NCI-H345 treated with DMSO at 0.1 percent for 48 hours (cell line): ENCODE measurements at regions not wholly inside any gene's neighbourhood (a gene's known extent, or its start where the extent isn't known, plus 50 kb on each side); places are given as distances from the start of the nearest gene placed in this dataset.

Experiments used
- DNase-seq: peaks from one replicate; lab custom pipeline; 2025; ENCODE audit not compliant: unreplicated experiment; lab: John Stamatoyannopoulos, UW

DNA sequence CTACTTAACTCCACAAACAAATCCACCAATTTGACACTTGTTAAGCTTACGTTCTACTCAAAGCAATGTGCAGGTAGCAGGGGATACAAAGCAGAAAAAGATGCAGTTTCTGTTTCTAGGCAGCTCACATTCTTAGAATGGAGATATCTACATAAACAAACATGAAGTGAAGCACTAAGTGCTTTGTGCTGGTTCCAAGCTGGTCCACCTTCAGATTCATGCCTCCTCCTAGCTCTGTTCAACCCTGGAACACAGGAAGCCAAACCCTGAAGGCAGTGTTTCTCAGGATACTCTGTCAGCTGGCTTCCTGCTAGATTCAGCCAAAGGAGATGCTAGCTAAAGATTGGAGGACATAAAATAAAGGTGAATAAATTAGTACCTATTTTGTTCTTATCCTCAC is 55.3 kb upstream of the NOL4 start:
- no peak for DNase-seq

DNA sequence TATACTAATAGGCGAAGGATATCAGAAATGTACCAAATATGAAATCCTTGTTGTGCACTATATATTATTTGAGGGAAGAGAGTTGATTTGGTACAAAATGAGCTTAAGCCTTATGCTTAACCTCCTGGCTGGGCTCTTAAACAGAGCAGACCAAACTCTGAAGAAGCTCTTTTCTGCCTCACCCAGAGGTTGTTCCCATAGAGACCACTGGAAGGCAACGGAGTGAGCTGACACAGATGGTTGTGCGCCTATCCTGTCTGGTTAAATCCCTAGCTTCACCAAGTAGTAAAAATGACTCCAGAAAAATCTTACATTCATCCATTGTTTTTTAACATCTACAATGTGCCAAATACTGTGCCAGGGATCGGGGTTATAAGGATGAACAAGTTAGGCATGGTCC is 55.9 kb upstream of the NOL4 start:
- DNase-seq, result no peak

DNA sequence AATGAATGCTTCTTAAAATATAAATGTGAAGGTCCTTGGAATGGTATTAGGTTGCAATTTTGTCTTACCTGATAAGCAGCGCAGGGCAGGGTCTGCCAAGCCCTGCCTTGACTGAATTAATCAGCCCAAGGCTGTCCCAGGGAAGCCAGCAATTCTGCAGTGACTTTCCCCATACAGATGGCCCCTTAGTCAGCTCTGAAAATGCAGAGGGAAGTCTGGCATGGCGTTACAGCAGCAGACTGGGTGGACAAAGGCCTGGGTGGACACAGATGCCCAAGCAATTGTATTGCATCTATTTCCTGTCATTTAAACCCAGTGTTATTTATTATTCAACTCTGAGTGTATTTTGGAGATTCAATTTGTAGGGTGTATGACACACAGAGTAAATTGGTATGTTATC is 56.6 kb upstream of the NOL4 start:
- no peak for DNase-seq

DNA sequence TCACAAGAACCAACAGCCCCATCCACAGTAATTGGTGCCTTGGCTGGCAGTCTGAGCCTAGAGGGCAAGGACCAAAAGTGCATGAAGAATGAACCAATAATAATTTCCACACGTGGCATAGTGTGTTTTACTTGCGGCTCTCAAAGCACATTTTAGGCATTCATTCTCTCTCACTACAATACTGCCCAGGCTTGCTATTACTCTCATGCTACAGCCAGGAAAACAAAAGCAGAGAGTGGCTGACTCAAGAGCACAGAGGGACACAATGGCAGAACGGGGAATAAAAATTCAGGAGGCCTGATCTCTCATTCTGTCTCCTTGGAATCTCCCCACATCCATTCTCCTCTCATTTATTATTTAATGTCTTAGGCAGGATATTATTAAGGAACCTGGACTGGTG is 57.0 kb upstream of the NOL4 start:
- peak; percentile 52 for DNase-seq

DNA sequence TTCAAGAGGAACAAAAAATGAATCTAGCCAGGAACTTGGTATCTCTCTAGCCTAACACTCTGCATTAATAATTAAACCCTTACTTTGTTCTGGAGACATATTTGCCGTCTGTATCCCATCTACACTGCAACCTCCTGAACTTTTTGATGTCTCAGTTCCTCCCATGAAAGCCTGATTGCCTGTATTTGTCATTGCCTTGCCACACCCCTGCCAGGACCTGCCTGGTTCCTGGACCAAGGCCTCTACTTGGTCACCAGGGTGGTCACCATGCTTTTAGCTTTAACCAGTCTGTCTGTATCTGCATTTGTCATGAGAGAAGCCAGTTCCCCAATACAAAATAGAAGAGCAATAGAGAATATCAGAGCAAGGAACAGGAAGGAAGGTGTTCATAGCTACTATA is 58.8 kb upstream of the NOL4 start:
- DNase-seq, result no peak

DNA sequence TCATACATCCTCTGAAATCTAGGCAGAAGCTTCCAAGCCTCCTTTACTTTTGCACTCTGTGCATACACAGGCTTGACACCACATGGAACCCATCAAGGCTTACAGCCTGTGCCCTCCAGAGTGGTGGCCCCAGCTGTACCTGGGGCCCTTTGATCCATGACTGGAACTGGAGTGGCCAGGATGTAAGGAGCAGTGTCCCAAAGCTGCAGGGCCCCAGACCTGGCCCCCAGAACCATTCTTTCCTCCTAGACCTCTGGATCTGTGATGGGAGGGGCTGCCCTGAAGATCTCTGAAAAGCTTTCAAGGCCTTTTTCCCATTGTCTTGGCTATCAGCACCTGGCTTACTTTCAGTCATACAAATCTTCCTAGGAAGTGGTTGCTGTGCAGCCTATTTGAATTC is 63.1 kb upstream of the NOL4 start:
- DNase-seq, result no peak

DNA sequence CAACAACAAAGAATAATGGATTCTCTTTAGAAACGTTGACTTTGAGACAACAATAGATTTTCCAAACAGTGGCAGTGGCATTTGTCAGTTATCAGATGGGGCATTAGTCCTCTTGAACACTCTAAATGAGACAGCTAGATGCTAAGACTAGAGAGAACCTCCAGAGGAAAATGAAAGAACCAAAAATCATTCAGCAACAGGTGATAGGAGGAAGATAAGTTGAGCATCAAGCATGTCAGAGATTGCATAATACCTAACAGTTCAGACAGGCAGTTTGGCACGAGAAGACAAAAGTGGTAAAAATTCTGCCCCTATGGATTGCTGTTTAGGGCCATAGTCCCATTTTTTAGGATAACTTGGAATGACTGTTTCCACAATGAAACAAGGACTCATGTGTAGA is 67.9 kb upstream of the NOL4 start:
- DNase-seq, result no peak

DNA sequence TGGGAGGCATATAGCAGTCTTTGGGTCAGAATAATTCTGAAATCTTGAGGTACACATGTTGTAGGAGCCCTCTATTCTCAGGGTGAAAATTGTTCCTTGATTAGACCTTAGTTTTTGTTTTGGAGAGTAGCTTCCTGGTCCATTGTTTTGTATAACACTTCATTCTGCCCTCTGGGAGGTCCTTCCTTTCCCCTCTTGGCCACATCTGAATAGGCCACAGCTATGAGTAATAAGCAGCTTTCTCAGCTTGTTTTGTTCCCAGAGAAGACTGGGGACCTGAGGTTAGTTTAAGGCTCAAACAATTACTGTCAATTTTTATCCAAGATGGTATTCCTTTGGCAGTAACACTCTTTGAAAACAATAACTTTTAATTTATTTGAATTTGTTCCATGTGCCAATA is 72.6 kb upstream of the NOL4 start:
- DNase-seq, result no peak

DNA sequence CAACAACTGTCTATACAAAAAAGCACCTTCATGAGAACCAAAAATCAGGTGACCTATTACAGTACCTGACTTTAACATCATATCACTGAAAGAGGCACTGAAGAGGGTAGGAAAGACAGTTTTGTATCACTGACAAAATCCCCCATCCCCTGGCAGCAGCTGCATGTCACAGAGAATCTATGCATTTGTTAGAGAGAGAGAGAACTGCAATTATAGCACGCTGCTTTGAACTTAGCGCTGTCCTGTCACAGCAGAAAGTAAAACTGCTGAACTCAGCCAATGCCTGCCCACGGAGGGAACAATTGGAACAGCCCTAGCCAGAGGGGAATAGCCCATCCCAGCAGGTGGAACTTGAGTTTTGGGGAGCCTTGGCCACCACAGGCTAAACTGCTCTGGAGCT is 75.1 kb upstream of the NOL4 start:
- DNase-seq, result no peak

DNA sequence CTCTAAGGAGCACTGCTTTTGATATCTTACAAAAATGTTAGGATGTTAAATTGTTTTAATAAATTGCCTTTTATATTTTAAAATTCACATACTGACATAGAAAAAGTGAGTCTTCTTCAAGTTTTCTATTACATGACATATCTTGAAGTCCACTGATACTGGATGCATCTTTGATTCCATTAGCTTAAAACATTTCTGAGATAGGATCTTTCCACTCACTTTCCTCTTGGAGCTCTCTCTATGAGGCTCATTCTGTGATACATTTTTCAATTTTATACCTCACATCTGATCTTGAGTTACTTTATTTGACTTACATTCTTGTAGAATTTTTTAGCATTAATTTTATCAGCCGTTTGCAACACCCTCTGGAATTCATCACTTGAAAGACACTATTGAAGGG is 86.8 kb upstream of the NOL4 start:
- DNase-seq, result no peak

DNA sequence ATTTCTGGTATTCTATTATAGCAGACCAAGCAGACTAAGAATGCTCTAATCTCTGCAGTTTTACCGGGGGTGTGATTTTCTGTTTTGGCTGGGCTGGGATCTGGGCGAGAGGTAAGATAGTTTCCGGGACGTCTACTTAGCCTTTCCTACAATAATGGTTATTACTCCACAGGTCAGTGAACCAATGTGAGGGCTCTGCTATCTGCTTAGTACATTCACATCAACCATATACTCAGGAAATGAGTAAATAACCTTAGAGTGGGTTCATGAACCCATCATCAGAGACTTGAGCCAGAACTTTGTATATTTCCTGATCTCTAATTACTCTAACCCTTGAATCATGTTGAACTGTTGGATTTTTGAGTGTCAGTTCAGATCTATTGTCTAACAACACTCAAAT is 90.1 kb upstream of the NOL4 start:
- DNase-seq, result peak; percentile 49

DNA sequence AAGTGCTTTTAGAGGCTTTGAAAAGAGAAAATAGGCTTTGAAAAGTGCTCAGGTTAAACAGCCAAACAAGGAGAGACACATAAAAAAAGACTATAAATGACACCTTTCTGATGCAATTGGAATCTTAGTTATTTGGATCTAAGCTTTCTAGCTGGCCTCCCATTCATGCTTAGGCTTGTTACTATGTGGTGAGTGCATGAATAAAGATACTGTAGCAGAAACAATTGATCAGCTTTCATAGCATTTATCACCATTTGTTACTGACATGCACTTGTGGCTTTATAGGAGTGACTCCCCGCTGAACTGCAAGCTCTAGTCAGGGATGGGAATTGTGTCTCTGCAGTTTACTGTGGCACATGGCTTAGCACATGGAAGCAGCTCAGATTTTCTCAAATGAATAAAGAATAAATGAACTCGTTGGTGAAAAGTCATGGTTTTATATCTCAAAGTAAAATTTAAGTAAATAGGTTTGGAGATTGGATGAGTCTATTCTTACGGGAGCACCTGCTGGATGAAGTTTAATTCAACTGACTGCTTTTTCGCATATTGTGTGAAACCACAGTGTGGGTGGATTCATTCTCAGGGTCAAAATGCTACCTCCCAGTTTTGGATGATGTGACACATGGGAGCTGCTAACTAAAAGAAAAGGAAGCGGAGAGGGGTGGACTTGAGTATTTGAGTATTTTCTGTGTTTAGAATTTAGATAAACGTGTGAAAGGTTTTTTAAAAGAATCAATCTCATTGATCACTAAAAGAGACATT is 91.1 kb upstream of the NOL4 start:
- DNase-seq, result peak; percentile 98

DNA sequence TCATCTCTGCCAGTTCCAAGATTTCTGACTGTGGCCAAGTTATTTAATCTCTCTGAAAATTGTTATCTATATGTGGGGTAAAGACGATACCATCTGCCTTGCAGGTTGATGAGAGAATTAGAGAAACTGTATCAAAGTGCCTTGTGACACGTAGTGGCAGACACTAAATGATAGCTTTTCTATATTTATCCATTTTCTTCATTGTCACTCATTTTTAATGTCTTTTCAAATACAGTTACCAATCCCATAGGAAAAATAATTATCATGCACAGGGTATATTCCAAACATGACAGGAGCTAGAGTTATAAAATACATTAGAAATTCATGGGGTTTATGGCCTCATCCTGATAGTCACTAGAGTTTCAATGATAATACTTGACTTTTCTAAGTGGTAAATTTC is 95.6 kb upstream of the NOL4 start:
- no peak for DNase-seq

DNA sequence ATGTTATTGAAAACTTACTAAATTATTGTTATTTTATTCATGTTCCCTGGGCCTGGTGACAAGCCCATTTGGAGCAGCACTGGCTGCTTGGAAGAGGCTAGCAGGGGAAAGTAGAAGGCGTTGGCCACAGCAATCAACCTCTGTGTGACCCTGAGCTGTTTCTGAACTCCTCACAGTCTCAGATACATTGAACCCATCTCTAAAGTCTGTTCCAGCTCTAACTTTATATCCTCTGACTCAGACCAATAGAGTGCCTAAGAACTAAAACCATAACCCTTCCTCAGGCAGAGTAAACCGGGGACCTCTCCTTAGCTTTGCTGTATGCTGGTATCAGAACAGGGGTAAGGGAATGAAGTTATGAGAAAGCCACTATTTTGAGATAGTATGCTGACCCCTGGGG is 96.4 kb upstream of the NOL4 start:
- DNase-seq, result no peak

DNA sequence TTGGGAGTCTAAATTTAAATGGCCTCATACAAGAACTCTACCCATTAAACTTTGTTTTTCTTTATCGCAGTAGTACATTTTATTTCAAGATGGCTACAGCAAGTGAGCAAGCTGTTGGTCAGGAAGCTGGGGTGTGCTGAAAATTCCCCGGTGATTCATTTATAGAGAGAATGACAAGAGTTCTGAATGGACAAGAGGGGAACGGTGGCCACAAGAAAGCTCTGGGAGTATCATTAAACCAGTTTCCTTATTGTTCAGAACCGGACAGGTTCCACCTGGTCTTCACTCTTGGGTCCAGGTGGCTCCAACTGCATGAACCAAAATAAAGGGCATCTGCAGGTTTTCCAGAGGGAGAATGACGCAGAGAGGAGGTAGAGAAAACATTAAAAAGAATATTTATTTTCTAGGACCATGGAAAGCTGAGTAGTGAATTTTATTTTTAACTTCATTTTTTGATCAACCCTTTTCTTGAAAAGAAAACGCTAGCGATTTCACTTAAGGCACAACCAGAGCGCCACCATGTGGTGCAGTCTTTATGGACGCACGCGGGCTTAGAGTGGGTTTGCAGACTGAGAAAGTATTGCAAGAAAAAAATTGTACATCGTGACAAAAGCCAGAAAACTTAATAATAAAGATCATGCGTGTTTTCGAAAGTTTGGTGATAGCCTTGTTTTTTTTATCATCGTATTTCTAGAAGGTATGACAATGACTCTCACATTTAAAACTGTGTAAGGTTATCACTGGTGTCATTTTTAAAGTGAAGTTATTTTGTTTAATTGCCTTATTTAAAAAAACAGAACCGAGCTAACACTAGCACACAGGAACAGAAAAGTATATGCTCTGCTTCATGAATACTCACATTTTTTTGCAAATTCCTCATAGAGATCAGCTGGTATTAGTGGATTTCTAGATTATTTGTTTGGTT is 97.9 kb upstream of the NOL4 start:
- DNase-seq, result peak; percentile 22

DNA sequence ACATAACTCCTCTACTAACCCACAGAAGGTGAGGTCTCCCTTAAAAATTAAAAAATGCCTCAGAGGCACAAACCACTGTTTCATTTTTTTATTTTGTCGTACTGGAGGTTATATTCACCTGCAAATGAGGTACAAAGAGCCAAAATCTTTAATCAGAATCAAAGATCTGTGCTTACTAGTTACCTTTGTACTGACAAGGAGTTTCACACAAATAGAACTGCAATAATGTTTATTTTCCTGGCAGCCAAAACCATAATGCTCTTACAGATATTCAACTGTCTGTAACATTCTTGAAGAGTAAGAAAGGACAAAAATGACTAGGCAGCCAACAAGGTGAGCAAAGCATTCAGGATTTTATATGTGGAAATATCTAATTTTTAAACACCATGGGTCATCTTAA is 105.1 kb upstream of the NOL4 start:
- no peak for DNase-seq

DNA sequence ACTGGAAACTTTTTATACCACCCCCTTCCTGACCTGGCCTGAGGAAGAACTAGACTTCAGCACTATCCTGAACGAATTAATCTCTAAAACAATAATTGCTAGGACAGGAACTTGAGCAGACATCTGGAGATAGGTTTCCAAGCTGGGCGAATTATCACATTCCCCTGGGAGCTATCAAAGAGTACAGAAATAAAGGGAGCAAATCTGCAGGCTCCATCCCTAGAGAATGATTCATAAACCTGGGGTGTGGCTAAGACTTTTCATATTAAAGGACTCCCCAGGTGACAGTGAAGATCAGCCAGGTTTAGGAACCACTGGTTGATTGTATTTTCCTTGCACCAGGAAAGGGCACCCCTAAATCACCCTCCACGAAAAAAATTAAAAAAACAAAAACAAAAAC is 105.6 kb upstream of the NOL4 start:
- peak; percentile 23 for DNase-seq

DNA sequence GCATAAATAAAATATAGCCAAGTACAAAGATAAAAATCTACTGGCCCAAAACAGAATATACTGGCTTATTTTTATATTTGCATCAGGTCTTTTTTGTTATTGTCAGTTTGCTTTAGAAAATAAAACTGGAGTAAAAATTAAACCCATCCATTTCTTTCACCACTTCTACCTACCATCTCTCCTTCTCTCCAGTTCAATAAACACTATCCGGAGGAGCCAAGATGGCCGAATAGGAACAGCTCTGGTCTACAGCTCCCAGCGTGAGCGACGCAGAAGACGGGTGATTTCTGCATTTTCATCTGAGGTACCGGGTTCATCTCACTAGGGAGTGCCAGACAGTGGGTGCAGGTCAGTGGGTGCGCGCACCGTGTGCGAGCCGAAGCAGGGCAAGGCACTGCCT is 106.2 kb upstream of the NOL4 start:
- DNase-seq, result peak; percentile 22

DNA sequence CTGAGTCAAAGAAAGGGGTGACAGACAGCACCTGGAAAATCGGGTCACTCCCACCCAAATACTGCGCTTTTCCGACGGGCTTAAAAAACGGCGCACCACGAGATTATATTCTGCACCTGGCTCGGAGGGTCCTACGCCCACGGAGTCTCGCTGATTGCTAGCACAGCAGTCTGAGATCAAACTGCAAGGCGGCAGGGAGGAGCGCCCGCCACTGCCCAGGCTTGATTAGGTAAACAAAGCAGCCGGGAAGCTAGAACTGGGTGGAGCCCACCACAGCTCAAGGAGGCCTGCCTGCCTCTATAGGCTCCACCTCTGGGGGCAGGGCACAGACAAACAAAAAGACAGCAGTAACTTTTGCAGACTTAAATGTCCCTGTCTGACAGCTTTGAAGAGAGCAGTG is 106.6 kb upstream of the NOL4 start:
- DNase-seq, result peak; percentile 4

DNA sequence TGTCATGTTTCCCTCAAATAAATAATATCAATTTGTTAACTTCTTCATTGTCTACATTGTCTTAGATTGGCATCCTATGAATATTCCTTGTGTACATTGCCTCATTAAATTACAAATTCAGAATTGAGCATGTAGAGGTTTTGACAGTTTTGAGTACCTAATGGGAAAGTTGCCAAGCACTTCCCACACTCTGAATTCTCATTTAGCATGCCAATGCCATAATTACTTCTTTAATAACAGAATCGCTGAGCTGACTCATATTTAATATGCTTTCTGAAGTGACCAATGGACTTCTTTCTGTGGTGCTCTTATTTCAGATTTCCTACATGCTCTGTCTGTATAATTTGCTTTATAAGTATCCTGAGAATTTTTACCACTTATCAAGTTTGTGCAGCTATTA is 114.4 kb upstream of the NOL4 start:
- DNase-seq, result no peak

DNA sequence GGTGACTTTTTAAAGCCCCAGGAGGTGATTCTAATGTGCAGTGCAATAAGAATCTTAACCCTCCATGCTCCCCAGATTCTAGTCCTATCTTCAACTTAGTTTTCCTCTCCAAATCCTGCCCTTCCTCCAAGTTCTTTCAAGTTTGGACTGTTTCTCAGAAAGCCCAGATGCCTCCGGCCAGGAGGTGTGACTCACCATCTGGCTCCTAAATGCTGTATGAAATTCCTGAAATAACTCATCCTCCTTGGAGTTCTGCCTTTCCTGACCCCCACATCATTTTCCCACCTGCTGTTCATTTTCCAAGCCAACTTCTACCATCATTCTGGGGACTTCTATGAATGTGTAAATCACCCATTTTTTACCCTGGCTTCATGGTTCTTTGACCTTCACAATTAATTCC is 118.2 kb upstream of the NOL4 start:
- no peak for DNase-seq

DNA sequence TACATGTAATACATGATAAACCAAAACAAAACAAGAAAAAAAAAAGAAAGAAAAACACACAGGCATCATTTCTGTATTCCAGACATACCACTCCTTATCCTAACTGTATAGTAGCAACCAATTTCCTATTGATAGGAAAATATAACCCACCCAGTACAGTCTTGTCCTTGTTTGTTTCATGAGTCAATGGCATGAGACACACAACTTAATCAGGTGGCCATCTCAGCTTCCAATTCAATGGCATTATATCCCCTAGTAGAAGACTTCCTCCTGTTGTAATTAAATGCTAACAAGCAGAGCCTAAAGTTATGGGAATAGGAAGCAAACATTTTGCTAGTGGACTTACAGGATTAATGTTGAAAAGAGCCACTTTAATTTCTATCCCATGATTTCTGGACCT is 121.0 kb upstream of the NOL4 start:
- no peak for DNase-seq

DNA sequence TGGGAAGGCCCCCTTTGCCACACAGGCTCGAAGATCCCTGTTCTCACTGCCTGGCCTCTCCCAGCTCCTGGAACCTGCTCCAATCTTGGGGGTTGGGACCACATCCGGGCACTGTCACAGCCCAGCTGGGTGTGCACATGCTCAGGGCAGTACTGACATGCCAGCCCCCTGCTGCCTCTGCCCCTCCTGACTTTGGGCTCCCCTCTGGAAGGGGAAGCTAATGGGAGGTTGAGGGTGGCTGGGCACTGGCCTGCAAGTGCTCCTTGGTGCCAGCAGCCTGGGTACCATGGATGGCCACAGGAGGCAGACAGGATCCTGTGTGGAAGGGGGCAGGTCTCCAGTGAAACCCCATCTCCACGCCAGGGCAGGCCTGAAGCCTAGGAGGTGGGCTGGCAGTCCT is 126.1 kb upstream of the NOL4 start:
- no peak for DNase-seq
